ENCODE measurements at regions not wholly inside any gene's neighbourhood (a gene's known extent, or its start where the extent isn't known, plus 50 kb on each side); places are given as distances from the start of the nearest gene placed in this dataset.

DNA sequence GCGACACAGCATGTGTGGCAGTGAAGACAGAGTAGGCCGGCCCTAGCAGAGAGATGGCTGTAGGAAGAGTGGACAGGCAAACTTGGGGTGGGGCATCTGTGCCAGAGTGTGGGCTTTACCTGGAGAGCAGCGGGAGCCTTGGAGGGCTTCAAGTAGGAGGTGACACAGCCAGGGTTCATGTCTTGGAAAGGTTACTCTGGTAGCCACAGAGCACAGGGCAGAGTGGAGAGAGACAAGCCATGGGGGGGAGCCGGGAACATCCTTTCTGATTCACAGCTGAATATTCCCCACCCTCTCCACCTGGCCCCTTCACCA is 53.5 kb upstream of the DIO3 start:
- H3K9me3 ChIP-seq (ENCODE audit: control insufficient read depth, low read length), result peaks cover 13% of the 10 kb centered on the region
- H3K4me1 ChIP-seq (ENCODE audit: control insufficient read depth, insufficient read depth, low read length), result peaks cover 6% of the 10 kb centered on the region
- peaks cover 14% of the 10 kb centered on the region for H3K27me3 ChIP-seq (replicated peaks; ENCODE audit: control insufficient read depth, insufficient read depth, low read length)
- DNase-seq (ENCODE audit: low read depth), result no peak
- no peak overlapping the region for H3K9ac ChIP-seq (ENCODE audit: low read length)
- no peaks in the 10 kb centered on the region for H3K36me3 ChIP-seq (ENCODE audit: control insufficient read depth, insufficient read depth, low read length, severe bottlenecking)
- H3K4me3 ChIP-seq (ENCODE audit: low read length), result no peak overlapping the region

DNA sequence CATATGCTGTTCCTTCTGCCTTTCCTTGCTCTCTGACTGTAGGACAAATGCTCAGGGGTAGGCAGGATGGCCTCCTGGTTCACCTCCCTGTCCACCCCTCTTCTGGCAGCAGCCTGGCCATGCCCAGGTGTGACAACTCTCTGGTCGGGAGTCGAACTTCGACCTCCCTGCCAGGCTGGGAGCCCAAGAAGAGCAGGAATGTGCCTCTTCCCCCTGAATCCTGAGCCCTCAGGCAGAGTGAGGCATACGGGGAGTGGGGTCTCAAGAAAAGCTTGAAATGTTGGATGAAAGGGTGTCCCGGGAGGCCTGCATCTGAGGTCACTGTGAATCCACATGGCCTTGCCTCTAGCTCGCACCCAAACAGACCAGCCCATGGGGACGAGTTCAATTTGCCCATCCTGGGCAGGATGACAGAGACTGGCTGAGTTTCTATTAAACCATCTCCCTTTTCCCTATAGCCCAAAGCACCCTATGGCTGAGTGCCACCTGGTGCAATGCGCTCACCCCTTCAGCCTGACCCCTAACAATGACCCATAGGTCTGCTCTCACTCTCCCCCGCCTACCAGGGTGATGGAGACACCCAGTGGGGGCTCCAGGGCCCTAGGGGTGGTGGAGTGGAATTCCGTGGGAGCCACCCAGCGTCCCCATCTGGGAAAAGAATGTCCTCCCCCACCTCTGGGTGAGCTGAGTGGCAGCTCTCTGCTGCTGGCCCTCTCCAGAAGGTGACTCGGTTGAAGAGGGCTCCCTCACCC is 52.9 kb upstream of the DIO3 start:
- no peak overlapping the region for H3K9ac ChIP-seq (ENCODE audit: low read length)
- no peak for DNase-seq (ENCODE audit: low read depth)
- H3K27me3 ChIP-seq (replicated peaks; ENCODE audit: control insufficient read depth, insufficient read depth, low read length), result peaks cover 14% of the 10 kb centered on the region

GRCh38 chr14:101508948-101509729 is 52.2 kb upstream of the DIO3 start:
- no peak overlapping the region for H3K9ac ChIP-seq (ENCODE audit: low read length)
- H3K36me3 ChIP-seq (ENCODE audit: control insufficient read depth, insufficient read depth, low read length, severe bottlenecking), result no peaks in the 10 kb centered on the region
- no peak for DNase-seq (ENCODE audit: low read depth)
- peaks cover 6% of the 10 kb centered on the region for H3K4me1 ChIP-seq (ENCODE audit: control insufficient read depth, insufficient read depth, low read length)
- H3K4me3 ChIP-seq (ENCODE audit: low read length), result no peak overlapping the region
- peaks cover 4% of the 10 kb centered on the region for H3K9me3 ChIP-seq (ENCODE audit: control insufficient read depth, low read length)
- peaks cover 14% of the 10 kb centered on the region for H3K27me3 ChIP-seq (replicated peaks; ENCODE audit: control insufficient read depth, insufficient read depth, low read length)

More for the DNA sequence above, 52.9 kb upstream of the DIO3 start:
- peaks cover 10% of the 10 kb centered on the region for H3K9me3 ChIP-seq (ENCODE audit: control insufficient read depth, low read length)
- no peak overlapping the region for H3K4me3 ChIP-seq (ENCODE audit: low read length)
- no peaks in the 10 kb centered on the region for H3K36me3 ChIP-seq (ENCODE audit: control insufficient read depth, insufficient read depth, low read length, severe bottlenecking)
- peaks cover 6% of the 10 kb centered on the region for H3K4me1 ChIP-seq (ENCODE audit: control insufficient read depth, insufficient read depth, low read length)

GRCh38 chr14:101509730-101510371 is 51.4 kb upstream of the DIO3 start:
- Histone ChIP-seq H3K4me3 (ENCODE audit: low read length) (no peak overlapping the region), H3K27me3 (replicated peaks; ENCODE audit: control insufficient read depth, insufficient read depth, low read length) (peaks cover 14% of the 10 kb centered on the region), H3K9ac (ENCODE audit: low read length) (no peak overlapping the region), H3K9me3 (ENCODE audit: control insufficient read depth, low read length) (peaks cover 4% of the 10 kb centered on the region), H3K36me3 (ENCODE audit: control insufficient read depth, insufficient read depth, low read length, severe bottlenecking) (no peaks in the 10 kb centered on the region), H3K4me1 (ENCODE audit: control insufficient read depth, insufficient read depth, low read length) (peaks cover 6% of the 10 kb centered on the region)
- DNase-seq (ENCODE audit: low read depth), result no peak

- H3K4me3 ChIP-seq (ENCODE audit: low read length), result no peak overlapping the region
- H3K27me3 ChIP-seq (replicated peaks; ENCODE audit: control insufficient read depth, insufficient read depth, low read length), result peaks cover 9% of the 10 kb centered on the region
- peaks cover 6% of the 10 kb centered on the region for H3K4me1 ChIP-seq (ENCODE audit: control insufficient read depth, insufficient read depth, low read length)
- no peak for DNase-seq (ENCODE audit: low read depth)
- H3K36me3 ChIP-seq (ENCODE audit: control insufficient read depth, insufficient read depth, low read length, severe bottlenecking), result no peaks in the 10 kb centered on the region
- peaks cover 16% of the 10 kb centered on the region for H3K9me3 ChIP-seq (ENCODE audit: control insufficient read depth, low read length)
- H3K9ac ChIP-seq (ENCODE audit: low read length), result no peak overlapping the region
Observed at GRCh38 chr14:101511199-101511598, 50.1 kb upstream of the DIO3 start.

Data from adipocyte (in vitro differentiated cells).